ENCODE measurements at regions not wholly inside any gene's neighbourhood (a gene's known extent, or its start where the extent isn't known, plus 50 kb on each side); places are given as distances from the start of the nearest gene placed in this dataset.

GRCh38 chr2:58834404-58834803, 593.3 kb upstream of the FANCL start:
- WGBS (ENCODE audit: insufficient coverage): no CpG with 5 or more reads among the region's 3 CpGs
- Mint-ChIP-seq H3K4me1 (no peaks in the 10 kb centered on the region), H3K9me3 (ENCODE audit: insufficient read depth) (peaks cover 5% of the 10 kb centered on the region), H3K4me3 (no peak overlapping the region), H3K27ac (no peak overlapping the region), H3K27me3 (peaks cover 21% of the 10 kb centered on the region)
- Histone ChIP-seq H3K79me2 (ENCODE audit: control insufficient read depth, insufficient read depth, low read length) (no peaks in the 10 kb centered on the region), H3K27ac (ENCODE audit: low read length in 2 of 2) (no peak overlapping the region), H3K9me3 (ENCODE audit: control extremely low read depth in 1 of 3, control insufficient read depth in 2 of 3, insufficient read depth in 1 of 3, low read length in 2 of 3) (peaks cover 0 to 8% (median 0%) of the 10 kb centered on the region in 3 donors), H3K4me3 (ENCODE audit: control extremely low read depth in 1 of 5, extremely low read depth in 1 of 5, insufficient read depth in 1 of 5, low read depth in 2 of 5, low read length in 4 of 5) (no peak overlapping the region), H3K4me1 (ENCODE audit: control insufficient read depth in 2 of 2, insufficient read depth in 2 of 2, low read length in 2 of 2) (no peaks in the 10 kb centered on the region), H2AFZ (ENCODE audit: insufficient read depth, low read depth, low read length, poor library complexity, severe bottlenecking) (no peak overlapping the region), H4K20me1 (ENCODE audit: control insufficient read depth, insufficient read depth, low read length, poor library complexity, severe bottlenecking) (no peaks in the 10 kb centered on the region), H3K36me3 (replicated peaks in 1 of 2; ENCODE audit: control extremely low read depth in 1 of 2, control insufficient read depth in 1 of 2, extremely low read depth in 1 of 2, insufficient read depth in 2 of 2, low read length in 1 of 2) (no peaks in the 10 kb centered on the region), H3K27me3 (replicated peaks in 1 of 4; ENCODE audit: control extremely low read depth in 1 of 4, control insufficient read depth in 3 of 4, insufficient read depth in 4 of 4, low read length in 3 of 4) (no peaks in the 10 kb centered on the region), H3K4me2 (replicated peaks; ENCODE audit: low read depth, low read length, poor library complexity, severe bottlenecking) (no peak overlapping the region), H3K9ac (ENCODE audit: low read length) (no peak overlapping the region)
- intact Hi-C loops (cut with micrococcal nuclease): no loop called here
- DNase-seq (no peak), ATAC-seq (ENCODE audit: low read depth) (no peak)
- TF ChIP-seq CTCF (IDR thresholded peaks at IDR 0.05) (no peak), EZH2 (IDR thresholded peaks at IDR 0.05; ENCODE audit: borderline replicate concordance, insufficient read depth, low read depth, low read length, poor library complexity, severe bottlenecking) (no peak)
- ChIA-PET POLR2A (no interaction called here), CTCF (no interaction called here)

- H3K9me3 Mint-ChIP-seq (ENCODE audit: insufficient read depth): peaks cover 14% of the 10 kb centered on the region
- ChIA-PET CTCF (interaction anchor here (0.7 kb wide), 1 partner anchor 8 kb away, joined by 3 read pairs; no protein-coding TSS in a partner anchor), POLR2A (no interaction called here)
- no peaks in the 10 kb centered on the region for H3K4me1 Mint-ChIP-seq
- Histone ChIP-seq H3K36me3 (replicated peaks in 1 of 2; ENCODE audit: control extremely low read depth in 1 of 2, control insufficient read depth in 1 of 2, extremely low read depth in 1 of 2, insufficient read depth in 2 of 2, low read length in 1 of 2) (no peaks in the 10 kb centered on the region), H3K79me2 (ENCODE audit: control insufficient read depth, insufficient read depth, low read length) (no peaks in the 10 kb centered on the region), H3K4me2 (replicated peaks; ENCODE audit: low read depth, low read length, poor library complexity, severe bottlenecking) (no peak overlapping the region), H2AFZ (ENCODE audit: insufficient read depth, low read depth, low read length, poor library complexity, severe bottlenecking) (no peak overlapping the region), H3K4me3 (ENCODE audit: control extremely low read depth in 1 of 5, extremely low read depth in 1 of 5, insufficient read depth in 1 of 5, low read depth in 2 of 5, low read length in 4 of 5) (no peak overlapping the region), H3K9me3 (ENCODE audit: control extremely low read depth in 1 of 3, control insufficient read depth in 2 of 3, insufficient read depth in 1 of 3, low read length in 2 of 3) (peaks cover 6 to 17% (median 7%) of the 10 kb centered on the region in 3 donors), H4K20me1 (ENCODE audit: control insufficient read depth, insufficient read depth, low read length, poor library complexity, severe bottlenecking) (no peaks in the 10 kb centered on the region), H3K27me3 (replicated peaks in 1 of 4; ENCODE audit: control extremely low read depth in 1 of 4, control insufficient read depth in 3 of 4, insufficient read depth in 4 of 4, low read length in 3 of 4) (no peaks in the 10 kb centered on the region), H3K4me1 (ENCODE audit: control insufficient read depth in 2 of 2, insufficient read depth in 2 of 2, low read length in 2 of 2) (no peaks in the 10 kb centered on the region), H3K27ac (ENCODE audit: low read length in 2 of 2) (no peak overlapping the region), H3K9ac (ENCODE audit: low read length) (no peak overlapping the region)
- peaks cover 3% of the 10 kb centered on the region for H3K27me3 Mint-ChIP-seq
- H3K4me3 Mint-ChIP-seq: no peak overlapping the region
- TF ChIP-seq CTCF (IDR thresholded peaks at IDR 0.05) (no peak), EZH2 (IDR thresholded peaks at IDR 0.05; ENCODE audit: borderline replicate concordance, insufficient read depth, low read depth, low read length, poor library complexity, severe bottlenecking) (no peak)
- DNase-seq (no peak), ATAC-seq (ENCODE audit: low read depth) (no peak)
- H3K27ac Mint-ChIP-seq: no peak overlapping the region
- no CpG with 5 or more reads among the region's 2 CpGs for WGBS (ENCODE audit: insufficient coverage)
- intact Hi-C loops (cut with micrococcal nuclease): no loop called here
Observed at GRCh38 chr2:58826795-58827194, 585.7 kb upstream of the FANCL start.
